IMR-90 (cell line): ENCODE measurements at regions not wholly inside any gene's neighbourhood (a gene's known extent, or its start where the extent isn't known, plus 50 kb on each side); places are given as distances from the start of the nearest gene placed in this dataset.

Experiments used
- ATAC-seq: fragments of 200-7000 bp; cut with Tn5 transposase; 2 replicates; pipeline ENCODE4 v1.9.1; 2020; ENCODE audit warnings: low read depth, mild to moderate bottlenecking, moderate library complexity
- BruUV-seq: library from RNA; stranded (reverse); fragments of 400-500 nt; replicated peaks from 2 replicates; lab custom pipeline; 2021; lab: Mats Ljungman, UMichigan
- CTCF ChIA-PET: fragments of 300-600 bp; formaldehyde crosslinking; extraction: SDS; loops from one replicate; lab custom pipeline; 2021; ENCODE audit warnings: antibody characterized with exemption; lab: Yijun Ruan, JAX
- POLR2A ChIA-PET: fragments of 300-600 bp; sonication (Branson Sonifier 250); formaldehyde crosslinking; loops from one replicate; lab custom pipeline; 2022; ENCODE audit warnings: antibody characterized with exemption; ENCODE audit not compliant: unreplicated experiment; lab: Charles Lee
- DNase-seq: peaks from one replicate; pipeline ENCODE4 v3.0.0; 2013
- H2AFZ ChIP-seq: replicated peaks from 2 replicates; pipeline ENCODE3; 2013; ENCODE audit warnings: low read length, mild to moderate bottlenecking; ENCODE audit not compliant: poor library complexity
- H2AK5ac ChIP-seq: 2 replicates; pipeline ENCODE4 v1.6.1; 2013; ENCODE audit warnings: low read depth, low read length, inconsistent platforms
- H2AK9ac ChIP-seq: replicated peaks from 2 replicates; pipeline ENCODE3; 2013; ENCODE audit warnings: mild to moderate bottlenecking, low read depth, low read length, moderate library complexity; ENCODE audit not compliant: poor library complexity
- H2BK120ac ChIP-seq: 2 replicates; pipeline ENCODE4 v1.6.1; 2013; ENCODE audit warnings: low read depth, low read length, inconsistent platforms
- H2BK15ac ChIP-seq: 3 replicates; pipeline ENCODE4 v1.6.1; 2013; ENCODE audit warnings: low read depth, low read length, inconsistent platforms
- H2BK20ac ChIP-seq: 2 replicates; pipeline ENCODE4 v1.6.1; 2013; ENCODE audit warnings: low read depth, mild to moderate bottlenecking, inconsistent platforms, low read length, moderate library complexity
- H2BK5ac ChIP-seq: 2 replicates; pipeline ENCODE4 v1.6.1; 2013; ENCODE audit warnings: mild to moderate bottlenecking, low read depth, low read length, inconsistent platforms; ENCODE audit not compliant: poor library complexity, severe bottlenecking
- H3K14ac ChIP-seq: replicated peaks from 2 replicates; pipeline ENCODE4 v1.6.1; 2013; ENCODE audit warnings: low read depth, low read length, inconsistent platforms
- H3K18ac ChIP-seq: 2 replicates; pipeline ENCODE4 v1.6.1; 2013; ENCODE audit warnings: low read depth, low read length, control low read depth
- H3K23ac ChIP-seq: 2 replicates; pipeline ENCODE4 v1.6.1; 2013; ENCODE audit warnings: low read depth, low read length, inconsistent platforms
- H3K27ac ChIP-seq: 2 replicates; pipeline ENCODE4 v1.5.1; 2013; ENCODE audit warnings: mild to moderate bottlenecking, control low read depth, low read length; ENCODE audit not compliant: insufficient read depth
- H3K27me3 ChIP-seq: 2 replicates; pipeline ENCODE4 v1.6.1; 2013; ENCODE audit warnings: low read length; ENCODE audit not compliant: control insufficient read depth, insufficient read depth
- H3K36me3 ChIP-seq: 2 replicates; pipeline ENCODE4 v1.6.1; 2013; ENCODE audit warnings: low read length, mixed read lengths; ENCODE audit not compliant: control insufficient read depth, insufficient read depth
- H3K4ac ChIP-seq: 2 replicates; pipeline ENCODE4 v1.6.1; 2013; ENCODE audit warnings: low read depth, low read length, inconsistent platforms
- H3K4me1 ChIP-seq: 2 replicates; pipeline ENCODE4 v1.6.1; 2013; ENCODE audit warnings: low read length, mixed read lengths; ENCODE audit not compliant: control insufficient read depth, insufficient read depth
- H3K4me2 ChIP-seq: 2 replicates; pipeline ENCODE4 v1.6.1; 2013; ENCODE audit warnings: low read depth, mild to moderate bottlenecking, control low read depth, low read length, moderate library complexity
- H3K4me3 ChIP-seq: 2 replicates; pipeline ENCODE4 v1.5.1; 2013; ENCODE audit warnings: low read depth, mild to moderate bottlenecking, control low read depth, low read length, moderate library complexity; ENCODE audit not compliant: insufficient read depth
- H3K56ac ChIP-seq: 2 replicates; pipeline ENCODE4 v1.6.1; 2013; ENCODE audit warnings: low read length, inconsistent platforms; ENCODE audit not compliant: insufficient read depth; ENCODE audit errors: extremely low read depth
- H3K79me1 ChIP-seq, 2 experiments: 2 replicates each; pipeline ENCODE4 v1.6.1; 2013; ENCODE audit warnings: low read length in 2 of 2, inconsistent platforms in 1 of 2, low read depth in 1 of 2
- H3K9ac ChIP-seq: 2 replicates; pipeline ENCODE4 v1.6.1; 2013; ENCODE audit warnings: low read depth, low read length, control low read depth
- H3K9me1 ChIP-seq: 2 replicates; pipeline ENCODE4 v1.6.1; 2013; ENCODE audit warnings: low read length, inconsistent platforms; ENCODE audit not compliant: insufficient read depth
- H3K9me3 ChIP-seq: 2 replicates; pipeline ENCODE4 v1.6.1; 2013; ENCODE audit warnings: low read length; ENCODE audit not compliant: control insufficient read depth, insufficient read depth
- H4K20me1 ChIP-seq: 2 replicates; pipeline ENCODE4 v1.6.1; 2013; ENCODE audit warnings: low read length, inconsistent platforms; ENCODE audit not compliant: insufficient read depth
- H4K5ac ChIP-seq: 2 replicates; pipeline ENCODE4 v1.6.1; 2013; ENCODE audit warnings: mild to moderate bottlenecking, low read depth, low read length, control low read depth
- H4K8ac ChIP-seq, 2 experiments: 2 replicates each; pipeline ENCODE4 v1.6.1; 2013; ENCODE audit warnings: low read depth in 2 of 2, low read length in 2 of 2, control low read depth in 1 of 2, inconsistent platforms in 1 of 2
- H4K91ac ChIP-seq: 2 replicates; pipeline ENCODE4 v1.6.1; 2013; ENCODE audit warnings: low read depth, low read length, inconsistent platforms; ENCODE audit not compliant: insufficient read depth
- CHD1 ChIP-seq: IDR thresholded peaks from 2 replicates; pipeline ENCODE4 v1.6.1; 2012; ENCODE audit warnings: low read depth, low read length, improper control_type of control experiment
- MAFK ChIP-seq: IDR thresholded peaks from 2 replicates; pipeline ENCODE4 v1.6.1; 2012; ENCODE audit warnings: low read depth, low read length, improper control_type of control experiment
- MAZ ChIP-seq: IDR thresholded peaks from 2 replicates; pipeline ENCODE4 v1.6.1; 2012; ENCODE audit warnings: low read depth, mild to moderate bottlenecking, low read length, improper control_type of control experiment, moderate library complexity, borderline replicate concordance
- NFE2L2 ChIP-seq: fragments of 150-350 bp; IDR thresholded peaks from 2 replicates; pipeline ENCODE4 v1.6.1; 2016; ENCODE audit warnings: low read depth, mild to moderate bottlenecking, low read length
- POLR2A ChIP-seq: IDR thresholded peaks from 2 replicates; pipeline ENCODE4 v1.6.1; 2012; ENCODE audit warnings: mild to moderate bottlenecking, low read depth, low read length
- RAD21 ChIP-seq: IDR thresholded peaks from 2 replicates; pipeline ENCODE4 v1.6.1; 2012; ENCODE audit warnings: low read length, improper control_type of control experiment
- RCOR1 ChIP-seq: IDR thresholded peaks from 2 replicates; pipeline ENCODE4 v1.6.1; 2012; ENCODE audit warnings: mild to moderate bottlenecking, low read length, improper control_type of control experiment; ENCODE audit not compliant: insufficient replicate concordance
- RFX5 ChIP-seq: IDR thresholded peaks from 2 replicates; pipeline ENCODE4 v1.8.0; 2012; ENCODE audit warnings: low read depth, mild to moderate bottlenecking, low read length, moderate library complexity
- WGBS, 2 experiments: methylation state at CpG; one replicate each; pipeline versions ENCODE4 v1.1.5 to v1.1.7; 2013; ENCODE audit warnings: missing lambda C conversion rate in 2 of 2; ENCODE audit not compliant: insufficient read length in 1 of 2; ENCODE audit errors: extremely low coverage in 2 of 2; 5-methylcytosine and 5-hydroxymethylcytosine counted together
- dilution Hi-C: fragments of 300-500 bp; cut with HindIII; formaldehyde crosslinking; loops from one replicate; pipeline ENCODE4 v1.14.3; 2018; ENCODE audit warnings: low sequenced_read_pairs; ENCODE audit not compliant: unreplicated experiment
- in situ Hi-C: fragments of 300-500 bp; cut with MboI; formaldehyde crosslinking; loops from 3 replicates; pipeline ENCODE4 v1.14.3; 2019; ENCODE audit warnings: low sequenced_read_pairs, inconsistent platforms, mixed read lengths
- intact Hi-C: fragments of 100-400 bp; cut with micrococcal nuclease; formaldehyde crosslinking; loops from 2 replicates; pipeline ENCODE4 v1.10.0; 2022
- TF ChIP-seq, protein P1 (sequence below): conservative IDR thresholded peaks from 2 replicates; pipeline ENCODE4 v1.5.1; 2012; ENCODE audit warnings: mild to moderate bottlenecking, low read depth, low read length, improper control_type of control experiment

DNA sequence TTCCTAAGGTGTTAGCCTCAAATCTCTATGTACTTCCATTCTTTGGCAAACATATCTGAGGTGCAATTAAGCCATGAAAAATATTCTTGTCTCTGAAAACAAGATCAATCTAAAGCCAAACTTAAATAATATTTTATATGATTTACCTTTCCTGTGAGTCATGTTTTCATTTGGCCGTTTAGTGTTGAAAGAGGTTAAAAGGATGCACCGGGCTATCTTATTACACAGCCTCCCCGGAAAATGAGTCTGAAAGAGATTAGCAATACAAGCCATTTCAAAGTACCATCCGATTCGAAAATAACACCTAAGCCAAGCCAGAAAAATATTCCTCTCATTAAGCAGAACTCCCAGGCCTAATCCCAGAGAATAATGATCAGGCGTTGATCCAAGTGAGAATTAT is 161.5 kb upstream of the EPHA5 start:
- CTCF ChIA-PET = no interaction called here
- no peaks in the 10 kb centered on the region for H3K4me1 ChIP-seq
- no peak overlapping the region for H3K9ac ChIP-seq
- H3K79me1 ChIP-seq = no peaks in the 10 kb centered on the region
- intact Hi-C loops (no loop called here), in situ Hi-C loops (no loop called here), dilution Hi-C loops (no loop called here)
- no peak overlapping the region for H3K27ac ChIP-seq
- H3K9me3 ChIP-seq = no peaks in the 10 kb centered on the region
- H2AFZ ChIP-seq = no peak overlapping the region
- no peaks in the 10 kb centered on the region for H3K9me1 ChIP-seq
- H4K5ac ChIP-seq = no peak overlapping the region
- H4K8ac ChIP-seq = no peak overlapping the region
- no peak for DNase-seq
- H4K20me1 ChIP-seq = no peaks in the 10 kb centered on the region
- H3K4ac ChIP-seq = no peak overlapping the region
- TF ChIP-seq NFE2L2 (no peak), RCOR1 (no peak), MAZ (no peak), MAFK (no peak), POLR2A (no peak), RAD21 (no peak), CHD1 (no peak), RFX5 (no peak)
- TF ChIP-seq, protein P1, sequence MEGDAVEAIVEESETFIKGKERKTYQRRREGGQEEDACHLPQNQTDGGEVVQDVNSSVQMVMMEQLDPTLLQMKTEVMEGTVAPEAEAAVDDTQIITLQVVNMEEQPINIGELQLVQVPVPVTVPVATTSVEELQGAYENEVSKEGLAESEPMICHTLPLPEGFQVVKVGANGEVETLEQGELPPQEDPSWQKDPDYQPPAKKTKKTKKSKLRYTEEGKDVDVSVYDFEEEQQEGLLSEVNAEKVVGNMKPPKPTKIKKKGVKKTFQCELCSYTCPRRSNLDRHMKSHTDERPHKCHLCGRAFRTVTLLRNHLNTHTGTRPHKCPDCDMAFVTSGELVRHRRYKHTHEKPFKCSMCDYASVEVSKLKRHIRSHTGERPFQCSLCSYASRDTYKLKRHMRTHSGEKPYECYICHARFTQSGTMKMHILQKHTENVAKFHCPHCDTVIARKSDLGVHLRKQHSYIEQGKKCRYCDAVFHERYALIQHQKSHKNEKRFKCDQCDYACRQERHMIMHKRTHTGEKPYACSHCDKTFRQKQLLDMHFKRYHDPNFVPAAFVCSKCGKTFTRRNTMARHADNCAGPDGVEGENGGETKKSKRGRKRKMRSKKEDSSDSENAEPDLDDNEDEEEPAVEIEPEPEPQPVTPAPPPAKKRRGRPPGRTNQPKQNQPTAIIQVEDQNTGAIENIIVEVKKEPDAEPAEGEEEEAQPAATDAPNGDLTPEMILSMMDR = no peak
- WGBS, 2 experiments = no CpG with 5 or more reads among the region's 6 CpGs
- H2BK20ac ChIP-seq = no peak overlapping the region
- POLR2A ChIA-PET = no interaction called here
- no peak overlapping the region for H2AK9ac ChIP-seq
- H3K27me3 ChIP-seq = no peaks in the 10 kb centered on the region
- no peak overlapping the region for H3K14ac ChIP-seq
- H4K91ac ChIP-seq = no peak overlapping the region
- no peak overlapping the region for H3K18ac ChIP-seq
- no peak overlapping the region for H2BK120ac ChIP-seq
- H3K4me2 ChIP-seq = no peak overlapping the region
- no peak overlapping the region for H2BK15ac ChIP-seq
- H2BK5ac ChIP-seq = no peak overlapping the region
- H3K23ac ChIP-seq = no peak overlapping the region
- no peak for ATAC-seq
- no peak overlapping the region for H3K56ac ChIP-seq
- no peaks in the 10 kb centered on the region for H3K36me3 ChIP-seq
- BruUV-seq = no TSS peak
- H3K4me3 ChIP-seq = no peak overlapping the region
- H2AK5ac ChIP-seq = no peak overlapping the region
